NCI-H345 treated with DMSO at 0.1 percent for 48 hours (cell line): ENCODE measurements at regions not wholly inside any gene's neighbourhood (a gene's known extent, or its start where the extent isn't known, plus 50 kb on each side); places are given as distances from the start of the nearest gene placed in this dataset.

Source experiments
- DNase-seq: peaks from one replicate; lab custom pipeline; 2025; ENCODE audit not compliant: unreplicated experiment; lab: John Stamatoyannopoulos, UW

DNA sequence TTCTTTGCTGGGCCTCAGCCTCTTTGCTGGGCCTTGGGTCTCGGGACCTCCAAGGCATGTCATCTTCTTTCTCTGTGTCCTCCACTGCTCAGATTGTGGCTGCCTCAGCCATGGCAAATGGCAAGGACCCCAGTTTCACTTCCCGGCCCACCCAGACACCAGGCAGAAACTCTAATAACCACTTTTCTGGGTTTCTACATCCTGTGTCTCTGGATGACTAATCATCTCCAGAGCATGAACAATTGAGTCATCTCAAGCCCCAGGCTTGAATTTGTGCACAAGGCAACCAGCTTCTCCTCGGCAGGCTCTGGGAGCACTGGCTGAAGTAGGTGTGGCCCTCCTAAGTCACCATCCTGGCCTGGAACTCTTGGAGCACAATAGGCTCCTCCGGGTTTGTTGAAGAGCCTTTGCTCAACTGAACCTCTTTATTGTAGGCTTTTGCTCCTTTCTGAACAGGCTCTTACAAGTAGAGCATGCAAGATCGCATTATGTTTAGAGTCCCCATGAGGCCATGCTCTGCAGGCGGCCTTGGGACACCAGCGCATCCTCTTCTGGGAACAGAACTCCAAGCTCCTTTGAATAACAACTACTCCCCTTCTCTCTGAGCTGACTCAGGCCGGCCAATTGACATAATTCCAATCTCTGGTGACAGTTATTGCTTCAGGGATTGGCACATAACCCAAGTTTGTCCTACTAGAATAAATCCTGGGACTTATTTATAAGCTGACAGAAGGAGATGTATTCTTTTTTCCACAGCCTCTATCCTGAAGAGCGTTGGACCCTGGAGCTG lies 218.1 kb downstream of the WDR11 start:
- no peak for DNase-seq

DNA sequence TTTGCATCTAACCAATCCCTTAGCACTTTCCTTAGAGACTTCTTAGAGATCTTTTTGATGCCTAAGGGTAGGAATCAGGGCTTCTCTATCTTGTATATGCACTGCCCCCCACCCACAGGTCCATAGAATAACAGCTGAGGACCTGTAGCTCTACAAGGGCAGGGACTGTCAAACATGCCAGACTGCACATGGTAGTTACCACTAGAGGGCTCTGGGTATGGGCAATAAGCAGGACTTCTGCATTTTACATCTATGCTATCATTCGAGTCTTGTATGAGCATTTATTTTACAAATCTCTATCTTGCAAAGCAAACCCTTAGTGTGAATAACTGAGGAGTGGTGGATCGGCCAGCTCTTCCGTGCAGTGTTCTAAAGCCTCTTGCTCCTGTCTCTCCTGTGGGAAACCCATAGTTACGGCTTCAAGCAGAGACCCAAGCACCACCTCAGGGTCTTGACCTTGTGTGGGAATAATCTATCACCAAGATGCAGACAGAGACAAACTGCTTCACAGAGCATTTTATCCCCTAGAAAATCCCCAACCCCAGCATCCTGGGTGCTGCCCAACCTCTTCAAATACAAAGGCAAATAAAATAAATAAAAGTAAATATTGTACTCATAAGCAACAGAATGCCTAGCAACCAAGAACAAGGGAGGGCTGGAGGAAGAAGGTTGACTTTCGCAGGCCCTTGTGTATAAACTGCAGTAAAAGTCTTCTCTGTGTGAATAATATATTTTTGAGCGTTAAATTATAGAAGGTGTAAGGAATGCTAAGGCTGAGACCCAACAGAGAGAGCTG lies 219.3 kb downstream of the WDR11 start:
- no peak for DNase-seq

DNA sequence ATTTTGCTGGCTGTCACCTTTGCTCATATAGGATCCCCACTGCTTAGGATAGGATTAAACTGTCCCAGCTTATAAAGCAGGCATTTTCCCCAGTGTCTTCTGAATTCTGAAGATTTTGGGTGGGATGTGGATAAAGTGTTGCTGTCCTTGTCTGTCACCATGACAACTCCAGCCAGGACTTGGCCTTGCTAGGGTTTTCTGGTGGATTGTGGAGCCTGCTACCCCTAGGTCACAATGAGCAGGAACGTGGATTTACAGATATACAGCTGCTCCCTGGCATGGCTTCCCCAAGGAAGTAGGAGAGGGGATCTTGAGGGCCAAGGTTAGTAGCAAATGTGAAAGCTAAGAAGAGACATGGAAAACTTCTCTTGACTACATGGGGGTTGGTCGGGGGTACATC lies 220.7 kb downstream of the WDR11 start:
- no peak for DNase-seq

DNA sequence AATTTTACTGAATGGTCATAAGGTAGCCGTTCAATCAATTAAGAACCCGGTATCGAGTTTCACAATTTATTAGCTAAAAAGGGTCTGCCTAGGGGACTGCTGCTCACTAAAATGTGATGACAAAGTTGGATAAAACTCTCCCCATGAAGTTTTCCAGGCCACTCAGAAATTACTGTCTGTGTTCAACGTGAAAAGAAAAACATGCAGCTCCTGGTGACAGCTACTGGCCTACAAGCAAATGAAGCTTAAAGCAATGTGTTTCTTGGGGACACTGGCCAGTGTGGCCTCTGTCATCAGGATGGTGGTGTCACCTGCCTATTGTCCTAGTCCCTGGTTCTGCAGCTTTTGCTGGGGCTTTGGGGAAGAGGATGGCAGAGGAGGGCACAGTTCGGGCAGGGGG lies 222.6 kb downstream of the WDR11 start:
- DNase-seq, result no peak

DNA sequence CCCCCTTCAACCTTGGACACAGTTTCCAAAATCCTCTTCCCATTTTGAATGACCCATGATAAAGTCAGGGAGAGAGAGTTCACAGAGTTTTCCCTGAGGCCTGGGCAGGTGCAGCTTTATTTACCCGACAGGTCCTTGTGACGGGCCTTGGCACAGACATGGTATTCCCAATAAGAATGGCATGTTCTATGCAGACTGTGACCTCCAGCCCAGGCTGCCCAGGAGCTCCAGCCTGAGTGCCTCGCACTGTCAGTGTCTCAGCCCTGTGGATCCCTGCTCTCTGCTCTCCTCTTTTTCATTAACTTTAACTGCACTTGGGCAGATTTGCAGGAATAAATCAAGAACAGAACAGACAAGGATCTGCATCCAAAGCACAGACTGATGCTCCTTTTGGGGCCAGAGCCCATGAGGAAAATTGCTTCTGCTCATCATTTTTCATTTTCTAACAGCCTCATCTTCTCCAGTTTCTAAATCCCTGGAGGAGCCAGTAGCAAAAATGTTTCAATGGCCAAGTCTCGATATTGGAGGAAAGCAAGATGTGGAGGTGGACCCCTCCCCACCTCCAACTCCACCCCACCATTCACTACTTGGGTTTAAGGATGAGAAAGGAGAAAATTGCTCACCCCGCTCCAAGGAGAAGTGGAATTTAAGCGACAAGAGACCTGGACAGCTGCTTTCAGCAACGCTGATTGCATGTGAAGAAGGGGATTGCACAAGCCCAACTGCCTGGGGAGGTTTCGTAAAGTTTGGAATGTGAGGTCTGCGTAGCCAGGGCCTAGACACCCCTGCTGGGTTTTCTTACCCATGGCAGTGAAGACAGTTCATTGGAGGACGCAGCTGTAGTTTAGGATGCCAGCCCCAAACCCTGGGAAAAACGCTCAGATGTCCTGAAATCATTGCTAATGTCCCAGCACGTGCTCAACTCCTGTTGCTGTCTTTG lies 225.9 kb downstream of the WDR11 start:
- no peak for DNase-seq

DNA sequence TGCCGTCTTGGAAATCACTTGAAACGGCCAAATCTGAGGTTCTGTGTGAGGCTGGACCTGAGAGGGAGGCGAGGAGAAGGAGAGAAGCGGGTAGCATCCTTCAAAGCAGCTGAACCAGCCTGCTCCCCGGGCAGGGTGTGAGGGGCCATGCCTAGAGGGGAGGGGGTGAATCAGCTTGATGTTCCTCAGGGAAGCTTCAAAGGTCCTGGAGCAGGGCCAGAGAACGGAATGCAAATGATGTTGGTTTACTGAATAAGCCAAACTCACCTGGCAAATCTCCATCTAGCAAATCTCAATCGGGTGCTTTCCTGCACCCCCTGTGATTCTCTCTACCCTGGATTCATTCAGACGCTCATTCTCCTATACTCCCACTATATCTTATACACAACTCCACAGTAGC lies 226.9 kb downstream of the WDR11 start:
- peak; percentile 8 for DNase-seq

DNA sequence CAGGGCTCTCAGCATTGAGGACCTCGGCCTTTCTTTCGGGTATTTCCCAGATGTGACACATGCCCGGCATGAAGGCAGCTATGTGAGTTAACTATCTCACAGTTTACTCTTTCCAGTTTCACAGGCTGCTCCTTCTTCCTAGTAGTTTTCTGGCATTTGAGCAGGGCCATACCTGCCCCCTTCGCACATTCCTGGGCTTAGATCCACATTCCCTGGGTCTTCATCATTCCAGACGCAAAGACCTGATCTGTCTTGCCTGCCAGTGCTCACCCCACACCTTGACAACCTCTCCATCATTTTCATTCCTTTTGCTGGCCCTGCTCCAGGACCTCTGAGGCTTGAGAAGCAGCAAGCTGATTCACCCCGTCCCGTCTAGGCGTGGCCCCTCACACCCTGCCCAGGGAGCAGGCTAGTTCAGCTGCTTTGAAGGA lies 227.5 kb downstream of the WDR11 start:
- DNase-seq, result no peak

DNA sequence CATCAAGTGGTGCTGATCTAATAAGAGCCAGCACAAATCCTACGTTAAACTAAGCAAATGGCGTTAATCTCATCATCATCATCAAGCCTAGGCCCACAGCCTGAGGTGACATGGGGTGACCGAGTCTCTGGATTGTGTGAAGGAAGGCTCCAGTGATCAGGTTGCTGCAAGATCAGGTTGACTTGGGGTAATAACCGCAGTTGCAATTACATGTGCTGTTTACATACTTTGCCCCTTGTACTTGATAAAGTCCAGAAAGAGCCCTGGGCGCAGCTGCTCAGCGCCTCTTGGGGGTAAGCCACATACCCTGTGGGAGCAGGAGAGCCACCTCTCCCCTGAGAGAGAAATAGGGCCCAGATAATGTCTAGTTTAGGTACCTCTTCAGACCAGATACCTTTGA lies 228.1 kb downstream of the WDR11 start:
- DNase-seq, result no peak

DNA sequence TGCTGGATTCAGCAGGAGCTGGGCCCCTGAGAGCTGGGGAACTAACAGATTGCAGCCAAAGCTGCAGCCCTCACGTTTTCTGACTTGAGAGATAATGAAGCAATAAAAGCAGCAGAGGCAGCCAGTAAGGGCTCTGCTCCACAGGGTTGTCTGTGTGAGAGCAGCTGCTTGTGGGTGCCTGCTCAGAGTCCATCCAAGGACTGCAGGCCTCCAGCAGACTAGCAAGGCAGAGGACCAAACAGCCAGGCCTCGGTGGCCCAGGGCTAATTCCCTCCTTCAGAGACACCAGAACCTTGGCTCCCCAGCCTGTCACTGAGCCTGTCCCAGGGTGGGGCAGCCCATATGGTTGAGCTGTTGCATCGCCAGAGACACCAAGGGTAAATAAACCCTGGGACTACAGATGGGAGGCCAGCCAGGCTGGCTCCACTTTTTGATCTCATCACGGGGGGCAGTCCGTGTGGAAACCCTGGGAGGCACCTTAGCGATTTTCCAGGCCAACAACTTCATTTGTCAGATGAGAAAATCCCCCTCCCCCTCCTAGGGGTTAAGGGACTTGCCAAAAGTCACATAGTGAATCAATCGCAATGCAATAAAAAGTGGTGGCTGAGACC lies 229.2 kb downstream of the WDR11 start:
- no peak for DNase-seq

DNA sequence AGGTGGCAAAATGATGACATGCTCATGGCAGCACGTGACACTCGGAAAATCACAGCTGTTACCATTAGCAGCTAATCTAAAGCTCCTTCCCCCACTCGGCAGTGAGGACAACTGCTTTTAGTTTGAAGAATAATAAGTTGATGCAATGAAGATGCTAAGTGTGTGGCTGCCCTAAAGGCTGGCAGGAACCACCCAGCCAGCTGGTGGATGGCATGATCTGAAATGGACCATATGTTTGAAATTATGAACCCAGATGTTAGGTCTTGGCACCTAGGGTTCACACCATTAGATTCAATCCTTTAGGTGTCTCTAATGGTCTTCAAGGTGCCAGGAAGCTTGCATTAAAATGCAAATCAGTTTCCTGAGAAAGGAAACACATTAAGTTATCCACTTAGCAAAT lies 230.1 kb downstream of the WDR11 start:
- no peak for DNase-seq

DNA sequence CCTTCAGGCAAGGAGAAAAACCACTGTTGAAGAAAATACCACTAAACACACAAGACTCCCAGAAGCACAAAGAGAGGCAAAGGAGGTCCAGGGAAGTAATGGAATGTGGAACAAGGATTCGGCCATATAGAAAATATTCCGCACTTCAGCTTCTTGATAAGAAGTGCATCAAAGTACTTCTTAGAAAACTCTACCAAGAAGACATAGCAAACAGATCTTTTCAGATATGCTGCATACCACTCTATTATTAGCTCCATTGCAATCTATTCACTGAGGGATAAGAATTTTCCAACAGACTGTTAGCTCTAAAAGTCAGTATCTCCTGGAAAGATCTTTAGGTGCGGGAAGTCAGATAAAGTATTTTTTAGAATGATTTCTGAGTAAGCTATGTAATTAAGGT lies 231.8 kb downstream of the WDR11 start:
- DNase-seq, result no peak

DNA sequence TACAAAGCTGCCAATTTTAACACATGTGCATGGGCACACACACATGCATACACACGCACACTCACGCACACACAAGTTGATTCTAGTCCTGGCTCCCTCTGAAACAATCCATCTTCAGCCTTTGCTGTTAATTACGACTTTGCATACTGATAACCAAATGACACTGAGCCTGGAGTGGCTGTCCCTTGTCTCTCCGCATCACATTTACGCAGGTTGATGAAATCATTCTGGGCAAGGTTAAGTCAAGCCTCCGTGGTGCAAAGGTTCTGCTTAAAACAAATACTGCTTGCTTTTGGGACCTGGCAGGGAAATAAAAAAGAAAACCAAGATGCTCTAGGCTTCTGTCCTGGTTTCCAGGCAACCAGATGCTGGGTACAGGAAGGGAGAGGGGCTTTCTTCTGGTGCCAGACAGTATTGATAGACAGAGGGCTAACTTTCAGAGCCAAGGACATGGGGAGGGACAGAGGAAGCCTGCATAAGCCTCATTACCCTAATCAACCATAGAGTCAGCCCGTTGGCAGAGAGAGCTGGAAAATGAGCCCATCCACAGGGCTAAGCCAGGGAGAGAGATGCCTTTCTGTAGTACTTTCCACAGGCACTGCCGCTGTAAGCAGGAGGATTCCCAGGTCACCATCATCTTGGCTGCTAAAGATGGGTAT lies 233.0 kb downstream of the WDR11 start:
- DNase-seq, result no peak

DNA sequence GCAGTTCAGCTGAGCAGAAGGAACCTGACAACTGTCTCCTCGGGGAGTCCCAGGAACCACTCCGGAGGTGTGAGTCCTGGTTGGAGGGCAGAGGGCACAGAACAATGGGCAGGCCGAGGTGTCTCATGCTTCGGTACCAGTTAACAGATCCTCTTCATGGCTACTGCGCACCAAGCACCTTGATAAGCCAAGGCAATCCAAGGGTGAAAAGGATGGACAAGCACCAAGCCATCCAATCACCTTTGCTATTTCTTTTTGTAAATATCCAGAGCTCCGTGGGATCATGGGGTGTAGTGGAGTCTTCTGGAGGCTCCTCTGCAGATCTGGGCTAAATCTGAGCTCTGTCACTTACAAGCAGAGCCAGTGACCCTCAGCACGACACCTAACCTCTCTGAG lies 233.5 kb downstream of the WDR11 start:
- no peak for DNase-seq

DNA sequence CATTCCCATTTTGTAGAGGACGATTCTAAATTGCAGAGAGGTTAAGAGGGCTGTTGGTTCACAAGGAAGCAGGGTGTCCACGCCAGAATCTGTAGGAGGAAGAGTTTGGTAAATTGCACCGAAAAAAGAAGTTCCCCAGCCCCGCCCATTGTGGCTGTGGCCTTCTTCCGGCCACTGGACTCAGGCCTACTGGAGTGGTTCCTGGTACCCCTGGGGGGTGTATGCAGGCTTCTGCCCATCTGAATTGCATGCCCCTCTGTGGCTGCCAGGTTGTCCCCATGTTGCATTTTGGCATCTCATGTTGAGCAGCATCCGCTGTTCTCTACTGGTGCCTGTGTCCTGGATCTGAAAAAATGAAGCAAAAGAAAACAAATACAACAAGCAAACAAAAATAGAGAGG lies 234.2 kb downstream of the WDR11 start:
- DNase-seq, result no peak

DNA sequence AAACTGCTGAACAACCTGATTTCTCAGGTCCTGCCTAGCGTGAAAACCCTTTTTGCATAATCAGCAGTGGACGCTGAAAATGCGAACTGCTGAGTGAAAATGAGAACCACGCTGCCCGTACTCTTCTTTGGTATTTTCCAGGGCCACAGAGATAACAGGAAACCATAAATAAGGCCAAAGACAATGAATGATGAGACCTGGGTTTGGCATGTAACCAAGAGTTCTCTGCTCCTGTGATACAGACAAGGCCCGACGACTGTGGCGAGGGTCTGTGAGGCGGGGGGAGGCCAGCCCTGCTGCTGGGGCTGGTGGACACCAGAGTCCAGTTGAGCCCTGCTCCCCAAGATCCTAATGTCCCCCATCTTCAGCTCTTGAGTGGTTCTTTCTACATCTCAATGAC lies 236.0 kb downstream of the WDR11 start:
- no peak for DNase-seq

DNA sequence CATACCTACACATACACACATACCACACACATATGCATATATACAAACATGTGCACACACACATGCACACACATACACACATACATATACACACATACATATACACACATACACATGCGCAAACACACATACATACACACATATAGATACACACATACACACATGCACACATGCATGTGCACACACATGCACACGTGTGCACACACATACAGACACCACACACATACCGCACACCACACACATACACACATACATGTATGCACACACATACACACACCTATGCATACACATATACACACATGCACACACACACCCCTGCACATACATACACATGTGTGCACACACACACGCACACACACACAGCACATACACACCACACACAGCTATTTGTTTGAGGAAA lies 236.5 kb downstream of the WDR11 start:
- no peak for DNase-seq

DNA sequence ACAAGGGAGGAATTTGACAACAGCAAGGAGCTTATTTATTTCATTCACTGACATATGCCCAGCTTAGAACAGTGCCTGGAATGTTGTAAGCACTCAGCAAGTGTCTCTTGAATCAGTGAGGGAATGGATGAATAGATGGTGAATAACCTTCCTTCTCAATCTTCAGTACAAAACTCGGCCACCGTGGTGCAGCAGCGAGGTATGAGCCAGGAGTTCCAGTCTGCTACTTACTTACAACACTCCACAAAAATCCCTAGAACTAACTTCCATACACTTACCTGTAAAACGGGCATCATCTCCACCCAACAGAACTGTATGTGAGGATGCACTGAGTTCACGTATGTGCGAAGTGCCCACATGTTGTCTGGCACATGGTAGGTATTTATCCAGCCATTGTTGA lies 237.4 kb downstream of the WDR11 start:
- DNase-seq, result peak; percentile 1

DNA sequence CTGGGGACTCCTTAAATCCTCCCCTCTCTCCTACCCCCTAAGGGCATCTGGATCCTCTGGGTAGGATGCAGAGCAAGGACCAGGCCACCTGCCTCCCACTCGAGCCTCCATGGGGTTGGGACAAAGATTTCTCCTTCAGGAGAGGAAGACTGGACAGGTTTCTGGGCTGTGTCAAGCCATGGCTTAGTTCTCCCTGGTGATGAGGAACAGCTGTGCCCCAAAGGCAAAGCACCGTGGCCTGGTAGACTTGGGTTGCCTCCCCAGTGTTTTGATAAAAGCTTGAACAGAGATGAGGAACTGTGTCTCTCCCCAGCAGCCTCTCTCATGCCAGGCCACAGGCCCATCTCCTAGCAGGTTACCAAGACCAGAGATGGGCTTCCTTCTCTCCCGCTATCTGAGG lies 238.3 kb downstream of the WDR11 start:
- no peak for DNase-seq

DNA sequence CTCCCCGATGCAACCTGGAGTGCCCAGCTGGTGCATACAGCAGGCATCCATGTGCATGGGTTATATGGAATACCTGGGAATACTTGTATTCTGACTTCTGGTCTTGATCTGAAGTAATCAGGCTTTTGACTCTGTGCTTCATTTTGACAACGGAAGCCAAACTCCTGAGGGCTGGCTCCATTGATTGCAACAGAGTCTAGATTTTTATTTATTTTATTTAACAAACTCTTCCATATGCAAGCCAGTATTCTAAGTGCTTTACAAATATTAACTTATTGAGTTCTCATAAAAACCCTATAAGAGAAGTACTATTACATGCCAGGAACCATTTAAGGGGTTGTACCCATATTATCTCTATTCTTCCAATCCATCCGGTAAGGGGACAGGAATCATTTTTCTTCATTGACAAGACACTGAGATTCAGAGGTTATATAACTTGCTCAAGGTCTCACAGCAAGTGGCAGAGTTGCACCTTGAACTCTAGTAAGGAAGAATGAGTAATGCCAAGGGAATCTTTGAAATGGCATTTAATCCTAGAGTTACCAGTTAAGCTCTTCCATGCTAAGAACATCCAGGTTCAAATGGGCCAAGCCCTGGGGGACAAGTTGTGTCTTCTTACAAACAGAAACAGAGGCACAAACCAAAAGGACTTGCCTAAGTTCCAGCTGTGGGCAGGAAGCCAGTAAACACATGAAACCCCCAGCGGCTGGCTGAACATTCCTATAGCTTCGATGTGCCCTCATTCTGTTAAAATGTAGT lies 241.0 kb downstream of the WDR11 start:
- DNase-seq, result no peak

DNA sequence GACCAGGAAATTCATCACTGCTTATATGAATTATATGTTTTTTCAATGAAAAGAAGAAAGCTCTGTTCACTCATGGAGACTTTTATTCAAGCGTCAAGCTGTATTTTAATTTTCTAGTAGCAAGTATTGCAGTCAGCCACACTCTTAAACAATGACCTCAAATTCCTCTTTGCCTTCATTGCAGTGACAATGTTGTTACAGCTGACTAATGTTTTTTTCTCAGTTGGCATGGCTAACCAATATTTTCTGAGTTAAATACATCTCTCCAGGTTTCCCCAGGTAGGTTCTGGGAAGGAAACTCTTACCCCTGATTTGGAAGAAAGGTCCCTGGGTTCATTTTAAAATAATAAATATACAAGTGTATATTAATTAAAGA lies 241.5 kb downstream of the WDR11 start:
- DNase-seq, result no peak
